PC-9 (cell line): ENCODE measurements at regions not wholly inside any gene's neighbourhood (a gene's known extent, or its start where the extent isn't known, plus 50 kb on each side); places are given as distances from the start of the nearest gene placed in this dataset.

Experiments used
- BruUV-seq: library from RNA; stranded (reverse); fragments of 400-500 nt; replicated peaks from 2 replicates; lab custom pipeline; 2021; lab: Mats Ljungman, UMichigan
- CTCF ChIA-PET: fragments of 300-600 bp; sonication (Branson Sonifier 250); formaldehyde crosslinking; loops from one replicate; lab custom pipeline; 2022; ENCODE audit warnings: antibody characterized with exemption; lab: Charles Lee
- POLR2A ChIA-PET: fragments of 300-600 bp; sonication (Branson Sonifier 250); formaldehyde crosslinking; loops from one replicate; lab custom pipeline; 2022; ENCODE audit warnings: antibody characterized with exemption; ENCODE audit not compliant: unreplicated experiment; lab: Charles Lee
- DNase-seq, 2 experiments: peaks; one replicate each; pipeline versions ENCODE4 v3.0.0 to v3.0.0-alpha.2; 2015 to 2022; ENCODE audit warnings: mixed read lengths in 1 of 2
- H2AFZ ChIP-seq: fragments of 200-600 bp; sonication (generic); 2 replicates; pipeline ENCODE4 v1.8.1; 2017; ENCODE audit warnings: antibody characterized with exemption
- H3F3A ChIP-seq: fragments of 200-600 bp; sonication (generic); 2 replicates; pipeline ENCODE4 v1.8.1; 2017; ENCODE audit warnings: antibody characterized with exemption, mild to moderate bottlenecking, low read depth; ENCODE audit not compliant: insufficient read depth
- H3K27ac ChIP-seq: fragments of 200-600 bp; sonication (generic); 2 replicates; pipeline ENCODE4 v1.6.1; 2016; ENCODE audit warnings: mixed run types
- H3K27me3 ChIP-seq: fragments of 200-600 bp; sonication (generic); 2 replicates; pipeline ENCODE4 v1.6.1; 2016; ENCODE audit warnings: low read depth, mixed run types; ENCODE audit not compliant: insufficient read depth
- H3K36me3 ChIP-seq: fragments of 200-600 bp; sonication (generic); 2 replicates; pipeline ENCODE4 v1.6.1; 2016; ENCODE audit warnings: low read depth, mixed run types
- H3K4me1 ChIP-seq: fragments of 200-600 bp; sonication (generic); replicated peaks from 2 replicates; pipeline ENCODE4 v1.6.1; 2016; ENCODE audit warnings: mixed run types; ENCODE audit not compliant: insufficient read depth
- H3K4me2 ChIP-seq: fragments of 200-600 bp; sonication (generic); 2 replicates; pipeline ENCODE4 v1.6.1; 2017; ENCODE audit warnings: mixed run types
- H3K4me3 ChIP-seq: fragments of 200-600 bp; sonication (generic); 2 replicates; pipeline ENCODE4 v1.6.1; 2016; ENCODE audit warnings: mixed run types
- H3K79me2 ChIP-seq: fragments of 200-600 bp; sonication (generic); 2 replicates; pipeline ENCODE4 v1.6.1; 2017; ENCODE audit warnings: low read depth, mixed run types
- H3K9me2 ChIP-seq: fragments of 200-600 bp; sonication (generic); 2 replicates; pipeline ENCODE4 v1.8.1; 2017; ENCODE audit warnings: mild to moderate bottlenecking; ENCODE audit not compliant: insufficient read depth
- H3K9me3 ChIP-seq: fragments of 200-600 bp; sonication (generic); 2 replicates; pipeline ENCODE4 v1.8.1; 2016; ENCODE audit warnings: low read depth; ENCODE audit not compliant: insufficient read depth
- H4K20me1 ChIP-seq: fragments of 200-600 bp; sonication (generic); 2 replicates; pipeline ENCODE4 v1.8.1; 2017; ENCODE audit not compliant: insufficient read depth
- EZH2 ChIP-seq: fragments of 200-600 bp; sonication (generic); IDR thresholded peaks from 2 replicates; pipeline ENCODE4 v1.8.0; 2017; ENCODE audit warnings: antibody characterized with exemption, low read depth
- intact Hi-C: fragments of 100-400 bp; cut with micrococcal nuclease; formaldehyde crosslinking; loops from one replicate; pipeline ENCODE4 v1.10.0; 2022; ENCODE audit not compliant: unreplicated experiment
- TF ChIP-seq, protein P1 (sequence below): fragments of 200-600 bp; sonication (generic); conservative IDR thresholded peaks from 2 replicates; pipeline ENCODE4 v1.6.1; 2017; ENCODE audit warnings: mixed run types, antibody characterized with exemption, mild to moderate bottlenecking, moderate library complexity

DNA sequence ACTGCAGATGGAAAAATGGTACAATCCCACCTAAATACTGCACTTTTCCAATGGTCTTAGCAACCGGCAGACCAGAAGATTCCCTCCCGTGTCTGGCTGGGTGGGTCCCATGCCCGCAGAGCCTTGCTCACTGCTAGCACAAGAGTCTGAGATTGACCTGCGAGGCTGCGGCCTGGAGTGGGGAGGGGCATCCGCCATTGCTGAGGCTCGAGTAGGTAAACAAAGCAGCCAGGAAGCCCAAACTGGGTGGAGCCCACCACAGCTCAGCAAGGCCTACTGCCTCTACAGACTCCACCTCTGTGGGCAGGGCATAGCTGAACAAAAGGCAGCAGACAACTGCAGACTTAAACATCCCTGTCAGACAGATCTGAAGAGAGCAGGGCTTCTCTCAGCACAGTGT is 221.6 kb upstream of the CTNND2 start:
- peak in 1 of 2 experiments; percentile 4 for DNase-seq
- no peaks in the 10 kb centered on the region for H3K79me2 ChIP-seq
- H3K36me3 ChIP-seq: no peaks in the 10 kb centered on the region
- H3K27ac ChIP-seq: no peak overlapping the region
- no peak overlapping the region for H2AFZ ChIP-seq
- intact Hi-C loops: no loop called here
- POLR2A ChIA-PET: no interaction called here
- TF ChIP-seq, protein P1, sequence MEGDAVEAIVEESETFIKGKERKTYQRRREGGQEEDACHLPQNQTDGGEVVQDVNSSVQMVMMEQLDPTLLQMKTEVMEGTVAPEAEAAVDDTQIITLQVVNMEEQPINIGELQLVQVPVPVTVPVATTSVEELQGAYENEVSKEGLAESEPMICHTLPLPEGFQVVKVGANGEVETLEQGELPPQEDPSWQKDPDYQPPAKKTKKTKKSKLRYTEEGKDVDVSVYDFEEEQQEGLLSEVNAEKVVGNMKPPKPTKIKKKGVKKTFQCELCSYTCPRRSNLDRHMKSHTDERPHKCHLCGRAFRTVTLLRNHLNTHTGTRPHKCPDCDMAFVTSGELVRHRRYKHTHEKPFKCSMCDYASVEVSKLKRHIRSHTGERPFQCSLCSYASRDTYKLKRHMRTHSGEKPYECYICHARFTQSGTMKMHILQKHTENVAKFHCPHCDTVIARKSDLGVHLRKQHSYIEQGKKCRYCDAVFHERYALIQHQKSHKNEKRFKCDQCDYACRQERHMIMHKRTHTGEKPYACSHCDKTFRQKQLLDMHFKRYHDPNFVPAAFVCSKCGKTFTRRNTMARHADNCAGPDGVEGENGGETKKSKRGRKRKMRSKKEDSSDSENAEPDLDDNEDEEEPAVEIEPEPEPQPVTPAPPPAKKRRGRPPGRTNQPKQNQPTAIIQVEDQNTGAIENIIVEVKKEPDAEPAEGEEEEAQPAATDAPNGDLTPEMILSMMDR: no peak
- TF ChIP-seq EZH2: no peak
- H3K27me3 ChIP-seq: no peaks in the 10 kb centered on the region
- no peak overlapping the region for H3K4me2 ChIP-seq
- H3K9me3 ChIP-seq: no peaks in the 10 kb centered on the region
- H4K20me1 ChIP-seq: no peaks in the 10 kb centered on the region
- H3K4me1 ChIP-seq: no peaks in the 10 kb centered on the region
- no TSS peak for BruUV-seq
- H3F3A ChIP-seq: no peaks in the 10 kb centered on the region
- no peak overlapping the region for H3K4me3 ChIP-seq
- H3K9me2 ChIP-seq: no peaks in the 10 kb centered on the region
- CTCF ChIA-PET: no interaction called here

DNA sequence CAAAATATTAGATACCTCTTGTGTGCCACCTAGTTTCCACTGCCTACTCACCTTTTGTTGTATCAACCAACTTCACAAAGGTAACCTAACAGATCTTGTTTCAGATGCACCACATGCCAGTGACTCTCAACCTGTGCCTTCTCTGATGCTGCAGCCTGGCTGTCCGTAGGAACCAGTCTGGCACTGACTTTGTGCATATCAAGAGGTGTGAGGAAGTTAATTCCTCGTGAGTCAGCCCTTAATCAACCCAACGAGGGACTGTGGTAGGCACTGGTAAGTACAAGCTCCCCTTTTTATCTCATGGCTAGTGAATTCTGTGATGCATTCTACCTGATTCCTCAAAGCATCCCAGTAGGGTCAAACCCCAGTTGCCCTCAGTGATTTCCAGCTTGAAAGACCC is 215.4 kb upstream of the CTNND2 start:
- CTCF ChIA-PET: no interaction called here
- Histone ChIP-seq H3K4me3 (no peak overlapping the region), H3K9me2 (no peaks in the 10 kb centered on the region), H3F3A (no peaks in the 10 kb centered on the region), H3K36me3 (no peaks in the 10 kb centered on the region), H3K4me2 (no peak overlapping the region), H3K4me1 (no peaks in the 10 kb centered on the region), H4K20me1 (no peaks in the 10 kb centered on the region), H3K27me3 (no peaks in the 10 kb centered on the region), H3K79me2 (no peaks in the 10 kb centered on the region), H3K27ac (no peak overlapping the region), H2AFZ (no peak overlapping the region), H3K9me3 (no peaks in the 10 kb centered on the region)
- intact Hi-C loops: no loop called here
- POLR2A ChIA-PET: no interaction called here
- no peak for TF ChIP-seq EZH2
- TF ChIP-seq, protein P1: no peak
- no TSS peak for BruUV-seq
- no peak for DNase-seq

DNA sequence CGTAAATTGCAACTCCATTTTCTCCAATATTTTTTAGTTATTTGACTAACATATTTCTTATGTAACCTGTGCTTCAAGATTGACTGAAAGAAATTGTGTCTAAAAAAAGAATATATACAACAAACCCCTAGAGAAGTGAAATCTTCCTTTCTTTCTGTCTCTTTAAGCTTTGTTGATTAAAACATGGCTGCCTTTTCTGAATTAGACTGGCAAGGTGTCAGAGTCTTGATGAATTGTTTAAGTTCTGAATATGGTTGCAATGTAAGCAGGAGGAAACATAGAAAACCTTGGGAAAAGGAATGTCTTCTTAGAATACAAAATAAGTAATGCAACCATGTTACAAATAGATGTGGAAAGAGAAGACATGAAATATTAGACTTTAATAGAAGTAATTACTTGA is 209.8 kb upstream of the CTNND2 start:
- no TSS peak for BruUV-seq
- H3K4me1 ChIP-seq: no peaks in the 10 kb centered on the region
- H3K4me3 ChIP-seq: no peak overlapping the region
- H3K27ac ChIP-seq: no peak overlapping the region
- H3K4me2 ChIP-seq: no peak overlapping the region
- H3K9me2 ChIP-seq: no peaks in the 10 kb centered on the region
- H3K79me2 ChIP-seq: no peaks in the 10 kb centered on the region
- DNase-seq: no peak
- POLR2A ChIA-PET: no interaction called here
- no peaks in the 10 kb centered on the region for H4K20me1 ChIP-seq
- H3K27me3 ChIP-seq: no peaks in the 10 kb centered on the region
- TF ChIP-seq EZH2: no peak
- TF ChIP-seq, protein P1: no peak
- CTCF ChIA-PET: no interaction called here
- H3F3A ChIP-seq: no peaks in the 10 kb centered on the region
- intact Hi-C loops: no loop called here
- no peaks in the 10 kb centered on the region for H3K9me3 ChIP-seq
- no peaks in the 10 kb centered on the region for H3K36me3 ChIP-seq
- no peak overlapping the region for H2AFZ ChIP-seq
